ENCODE measurements at regions not wholly inside any gene's neighbourhood (a gene's known extent, or its start where the extent isn't known, plus 50 kb on each side); places are given as distances from the start of the nearest gene placed in this dataset.
A peak's percentile ranks its signal among the peaks of the same experiment; 100 is the strongest.

- TF ChIP-seq, protein P1, sequence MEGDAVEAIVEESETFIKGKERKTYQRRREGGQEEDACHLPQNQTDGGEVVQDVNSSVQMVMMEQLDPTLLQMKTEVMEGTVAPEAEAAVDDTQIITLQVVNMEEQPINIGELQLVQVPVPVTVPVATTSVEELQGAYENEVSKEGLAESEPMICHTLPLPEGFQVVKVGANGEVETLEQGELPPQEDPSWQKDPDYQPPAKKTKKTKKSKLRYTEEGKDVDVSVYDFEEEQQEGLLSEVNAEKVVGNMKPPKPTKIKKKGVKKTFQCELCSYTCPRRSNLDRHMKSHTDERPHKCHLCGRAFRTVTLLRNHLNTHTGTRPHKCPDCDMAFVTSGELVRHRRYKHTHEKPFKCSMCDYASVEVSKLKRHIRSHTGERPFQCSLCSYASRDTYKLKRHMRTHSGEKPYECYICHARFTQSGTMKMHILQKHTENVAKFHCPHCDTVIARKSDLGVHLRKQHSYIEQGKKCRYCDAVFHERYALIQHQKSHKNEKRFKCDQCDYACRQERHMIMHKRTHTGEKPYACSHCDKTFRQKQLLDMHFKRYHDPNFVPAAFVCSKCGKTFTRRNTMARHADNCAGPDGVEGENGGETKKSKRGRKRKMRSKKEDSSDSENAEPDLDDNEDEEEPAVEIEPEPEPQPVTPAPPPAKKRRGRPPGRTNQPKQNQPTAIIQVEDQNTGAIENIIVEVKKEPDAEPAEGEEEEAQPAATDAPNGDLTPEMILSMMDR (IDR thresholded peaks at IDR 0.05; ENCODE audit: extremely low read depth, insufficient read depth, missing control alignments), result no peak
- no peak for DNase-seq (ENCODE audit: low spot score)
- in situ Hi-C loops (cut with MboI; ENCODE audit: low pct_unique_long_range_greater_than_20kb, low sequenced_read_pairs, unreplicated experiment), result no loop called here
Observed at GRCh38 chr3:623914-624545, 427.5 kb downstream of the CHL1 start.

DNA sequence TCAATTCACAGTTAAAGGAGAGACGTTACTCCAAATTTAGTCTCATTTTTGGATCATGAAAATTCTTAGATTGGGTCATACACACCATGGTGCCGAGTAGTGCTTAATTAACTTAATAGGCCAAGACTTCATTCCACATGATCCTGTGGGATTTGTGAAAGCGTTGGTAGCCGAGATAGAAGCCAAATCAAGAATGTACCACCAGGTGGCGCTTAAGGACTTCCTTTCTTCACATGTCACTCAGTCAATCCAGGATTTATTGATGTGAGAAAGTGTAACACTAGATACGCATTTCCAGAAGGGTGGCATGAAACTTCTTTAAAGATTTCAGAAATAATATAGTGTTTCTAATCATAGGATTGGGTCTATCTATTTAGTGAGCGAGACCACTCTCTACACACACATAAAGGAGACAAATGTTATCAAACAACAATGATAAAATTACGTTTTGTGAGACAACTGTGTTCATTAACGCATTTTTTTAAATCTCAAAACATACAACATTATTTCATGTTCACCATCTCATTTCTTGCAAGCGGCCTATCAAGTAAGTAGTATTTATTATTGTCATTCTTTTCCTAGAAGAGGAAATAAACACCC is 436.1 kb downstream of the CHL1 start:
- in situ Hi-C loops (cut with MboI; ENCODE audit: low pct_unique_long_range_greater_than_20kb, low sequenced_read_pairs, unreplicated experiment), result no loop called here
- TF ChIP-seq, protein P1 (IDR thresholded peaks at IDR 0.05; ENCODE audit: extremely low read depth, insufficient read depth, missing control alignments), result peak; percentile 76
- DNase-seq (ENCODE audit: low spot score), result peak; percentile 17

- no peak for DNase-seq (ENCODE audit: low spot score)
- TF ChIP-seq, protein P1 (IDR thresholded peaks at IDR 0.05; ENCODE audit: extremely low read depth, insufficient read depth, missing control alignments), result no peak
- in situ Hi-C loops (cut with MboI; ENCODE audit: low pct_unique_long_range_greater_than_20kb, low sequenced_read_pairs, unreplicated experiment), result no loop called here
Observed at GRCh38 chr3:634511-634910, 437.9 kb downstream of the CHL1 start.

- no peak for DNase-seq (ENCODE audit: low spot score)
- TF ChIP-seq, protein P1 (IDR thresholded peaks at IDR 0.05; ENCODE audit: extremely low read depth, insufficient read depth, missing control alignments), result no peak
- in situ Hi-C loops (cut with MboI; ENCODE audit: low pct_unique_long_range_greater_than_20kb, low sequenced_read_pairs, unreplicated experiment), result no loop called here
Observed at GRCh38 chr3:635393-635792, 438.8 kb downstream of the CHL1 start.

DNA sequence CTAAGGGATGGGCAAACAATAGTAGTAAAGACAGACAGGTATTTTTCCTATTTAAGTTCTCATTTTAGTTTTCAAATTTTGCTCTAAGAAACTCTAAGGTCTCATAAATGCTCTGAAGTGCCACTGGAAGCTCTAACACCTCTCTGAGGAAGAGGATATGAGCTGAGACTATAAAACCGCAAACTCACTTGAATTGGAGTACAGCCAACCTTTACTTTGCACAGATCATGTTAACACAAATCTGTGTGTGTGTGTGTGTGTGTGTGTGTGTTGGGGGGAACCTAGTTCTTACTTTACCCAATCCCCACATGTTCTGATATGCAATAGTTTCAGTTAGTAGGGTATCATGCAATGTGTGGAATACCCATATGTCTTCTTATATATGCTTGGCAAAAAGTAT is 446.8 kb downstream of the CHL1 start:
- in situ Hi-C loops (cut with MboI; ENCODE audit: low pct_unique_long_range_greater_than_20kb, low sequenced_read_pairs, unreplicated experiment), result no loop called here
- DNase-seq (ENCODE audit: low spot score), result no peak
- TF ChIP-seq, protein P1 (IDR thresholded peaks at IDR 0.05; ENCODE audit: extremely low read depth, insufficient read depth, missing control alignments), result no peak

- no peak for DNase-seq (ENCODE audit: low spot score)
- TF ChIP-seq, protein P1 (IDR thresholded peaks at IDR 0.05; ENCODE audit: extremely low read depth, insufficient read depth, missing control alignments), result no peak
- in situ Hi-C loops (cut with MboI; ENCODE audit: low pct_unique_long_range_greater_than_20kb, low sequenced_read_pairs, unreplicated experiment), result no loop called here
Observed at GRCh38 chr3:655824-656223, 437.0 kb upstream of the CNTN6 start.

Measured in GM13977 (cell line).